Epithelial cell of proximal tubule (primary cell): ENCODE measurements at regions not wholly inside any gene's neighbourhood (a gene's known extent, or its start where the extent isn't known, plus 50 kb on each side); places are given as distances from the start of the nearest gene placed in this dataset.

Source experiments
- DNase-seq: peaks from one replicate; pipeline ENCODE4 v3.0.0-alpha.2; 2011; ENCODE audit warnings: low read depth
- H3K4me3 ChIP-seq: 2 replicates; pipeline ENCODE4 v1.5.1; 2011; ENCODE audit warnings: low read depth, mild to moderate bottlenecking, low read length
- TF ChIP-seq, protein P1 (sequence below): conservative IDR thresholded peaks from 2 replicates; pipeline ENCODE4 v1.5.1; 2012; ENCODE audit warnings: low read depth, mild to moderate bottlenecking, low read length

- TF ChIP-seq, protein P1, sequence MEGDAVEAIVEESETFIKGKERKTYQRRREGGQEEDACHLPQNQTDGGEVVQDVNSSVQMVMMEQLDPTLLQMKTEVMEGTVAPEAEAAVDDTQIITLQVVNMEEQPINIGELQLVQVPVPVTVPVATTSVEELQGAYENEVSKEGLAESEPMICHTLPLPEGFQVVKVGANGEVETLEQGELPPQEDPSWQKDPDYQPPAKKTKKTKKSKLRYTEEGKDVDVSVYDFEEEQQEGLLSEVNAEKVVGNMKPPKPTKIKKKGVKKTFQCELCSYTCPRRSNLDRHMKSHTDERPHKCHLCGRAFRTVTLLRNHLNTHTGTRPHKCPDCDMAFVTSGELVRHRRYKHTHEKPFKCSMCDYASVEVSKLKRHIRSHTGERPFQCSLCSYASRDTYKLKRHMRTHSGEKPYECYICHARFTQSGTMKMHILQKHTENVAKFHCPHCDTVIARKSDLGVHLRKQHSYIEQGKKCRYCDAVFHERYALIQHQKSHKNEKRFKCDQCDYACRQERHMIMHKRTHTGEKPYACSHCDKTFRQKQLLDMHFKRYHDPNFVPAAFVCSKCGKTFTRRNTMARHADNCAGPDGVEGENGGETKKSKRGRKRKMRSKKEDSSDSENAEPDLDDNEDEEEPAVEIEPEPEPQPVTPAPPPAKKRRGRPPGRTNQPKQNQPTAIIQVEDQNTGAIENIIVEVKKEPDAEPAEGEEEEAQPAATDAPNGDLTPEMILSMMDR: peak; percentile 85
- no peak for DNase-seq
- no peak overlapping the region for H3K4me3 ChIP-seq
These were observed 171.4 kb downstream of the NSUN3 start for GRCh38 chr3:94234177-94234788.

DNA sequence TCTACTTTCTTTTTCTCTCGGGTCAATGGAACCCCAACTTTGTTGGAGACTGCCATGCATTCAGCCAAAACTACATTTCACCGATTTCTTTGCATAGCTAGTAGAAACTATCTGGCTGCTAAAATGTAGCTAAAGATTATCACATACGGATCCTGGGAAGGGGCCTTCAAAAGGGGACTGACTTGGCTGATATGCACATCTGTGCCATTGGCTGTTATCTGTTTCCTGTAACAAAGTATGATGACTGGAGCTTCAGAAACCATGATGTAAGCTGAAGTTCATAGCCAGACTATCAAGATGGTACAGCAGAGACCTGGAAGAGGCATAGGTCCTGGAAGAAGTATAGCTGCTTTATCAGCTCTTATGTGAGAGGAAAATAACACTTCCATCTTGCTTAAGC is 179.1 kb downstream of the NSUN3 start:
- TF ChIP-seq, protein P1: no peak
- DNase-seq: no peak
- no peak overlapping the region for H3K4me3 ChIP-seq

GRCh38 chr3:94246171-94246570 is 183.3 kb downstream of the NSUN3 start:
- TF ChIP-seq, protein P1: no peak
- no peak overlapping the region for H3K4me3 ChIP-seq
- no peak for DNase-seq

GRCh38 chr3:94248042-94248441 is 185.2 kb downstream of the NSUN3 start:
- DNase-seq: no peak
- TF ChIP-seq, protein P1: no peak
- no peak overlapping the region for H3K4me3 ChIP-seq

DNA sequence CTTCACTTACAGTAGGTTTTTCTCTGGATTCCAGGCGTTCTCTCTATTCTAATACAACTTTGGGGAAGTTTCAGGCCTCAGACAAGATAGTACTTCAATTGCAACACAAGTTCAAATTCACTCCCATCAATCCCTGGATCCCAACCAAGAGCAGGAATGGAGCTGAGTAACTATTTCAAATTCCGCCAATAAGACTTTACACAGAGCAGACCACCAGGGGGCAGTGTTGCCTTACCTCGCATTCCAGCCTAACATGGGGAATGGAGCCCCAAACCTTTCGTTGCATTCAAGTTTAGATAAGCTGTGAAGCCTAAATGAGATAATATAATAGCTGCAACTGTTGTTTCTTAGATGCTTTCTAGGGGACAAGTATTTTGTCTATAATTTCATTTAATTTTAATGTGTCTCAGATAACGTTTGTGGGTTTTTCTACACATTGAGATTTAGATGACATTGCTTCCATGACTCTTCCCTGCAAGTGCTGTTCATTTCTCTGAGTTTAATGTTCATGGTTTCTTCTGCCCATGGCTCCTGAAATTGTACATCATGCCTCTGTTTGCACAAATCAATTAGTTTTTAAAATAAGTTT is 186.7 kb downstream of the NSUN3 start:
- TF ChIP-seq, protein P1: peak; percentile 95
- no peak overlapping the region for H3K4me3 ChIP-seq
- no peak for DNase-seq

DNA sequence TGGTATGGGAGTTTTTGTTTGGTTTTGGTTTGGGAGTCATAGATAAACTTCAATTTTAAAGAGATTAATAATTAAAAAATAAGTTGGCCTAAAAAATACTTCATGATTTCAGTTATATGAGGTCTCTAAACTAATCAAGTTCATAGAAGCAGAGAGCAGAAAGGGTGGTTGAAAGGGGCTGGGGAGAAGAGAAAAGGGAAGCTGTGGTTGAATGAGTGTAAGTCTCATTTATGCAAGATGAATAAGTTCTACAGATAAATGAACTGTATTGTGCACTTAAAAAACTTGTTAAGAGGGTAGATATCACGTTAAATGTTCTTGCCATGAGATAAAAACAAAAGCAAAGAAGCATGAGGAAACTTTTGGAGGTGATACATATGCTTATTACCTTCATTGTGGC is 188.7 kb downstream of the NSUN3 start:
- H3K4me3 ChIP-seq: no peak overlapping the region
- TF ChIP-seq, protein P1: no peak
- DNase-seq: no peak

- DNase-seq: no peak
- no peak overlapping the region for H3K4me3 ChIP-seq
- TF ChIP-seq, protein P1: no peak
These were observed 189.5 kb downstream of the NSUN3 start for GRCh38 chr3:94252316-94252715.
